ENCODE measurements at regions not wholly inside any gene's neighbourhood (a gene's known extent, or its start where the extent isn't known, plus 50 kb on each side); places are given as distances from the start of the nearest gene placed in this dataset.
A peak's percentile ranks its signal among the peaks of the same experiment; 100 is the strongest.
"Not testable (repeated sequence)": the region's sequence is repeated elsewhere in the genome, so short reads cannot be mapped to it uniquely, and the experiment has no call there.

DNA sequence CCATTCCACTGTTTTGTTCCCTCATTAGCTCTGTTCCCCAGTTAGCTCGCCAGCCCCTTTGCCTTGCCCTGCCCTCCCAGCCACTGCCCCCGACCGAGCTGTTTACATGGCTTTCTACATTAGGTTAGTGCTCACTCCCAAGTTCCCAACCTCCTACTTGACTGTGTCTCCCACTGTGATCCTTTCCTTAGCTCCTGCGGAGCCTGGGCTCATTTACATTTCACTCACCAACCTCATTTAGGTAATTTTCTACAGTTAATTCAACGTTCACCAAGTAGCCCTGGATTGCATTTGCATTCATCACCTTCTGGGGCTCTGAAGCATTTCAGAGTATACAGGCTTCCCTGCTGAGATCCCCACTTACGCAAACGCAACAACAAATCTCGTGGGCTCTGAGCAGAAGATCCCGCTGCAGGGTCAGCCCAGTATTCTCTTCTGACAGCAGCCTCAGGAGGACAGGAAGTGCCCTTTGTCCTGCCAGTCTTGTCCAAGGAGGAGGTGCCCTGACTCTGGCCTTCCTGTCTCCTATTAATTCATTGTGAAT is 325.8 kb upstream of the CCL2 start:
- WGBS (ENCODE audit: insufficient coverage): 37% methylated on average over 9 of the region's 9 CpGs
- no peaks in the 10 kb centered on the region for H3K9me3 ChIP-seq (ENCODE audit: control insufficient read depth, insufficient read depth, low read length)
- H3K36me3 ChIP-seq (ENCODE audit: control insufficient read depth, insufficient read depth, low read length): no peaks in the 10 kb centered on the region
- peak in 1 of 6 donors; percentile 84 for DNase-seq (ENCODE audit: low read depth in 4 of 6, low spot score in 6 of 6)
- H3K27ac ChIP-seq (ENCODE audit: low read depth, low read length): no peak overlapping the region
- H3K4me1 ChIP-seq (ENCODE audit: control insufficient read depth, insufficient read depth, low read length): peaks cover 33% of the 10 kb centered on the region
- H3K27me3 ChIP-seq (ENCODE audit: control insufficient read depth, insufficient read depth, low read length): no peaks in the 10 kb centered on the region
- no peak overlapping the region for H3K4me3 ChIP-seq (ENCODE audit: low read depth, low read length)

DNA sequence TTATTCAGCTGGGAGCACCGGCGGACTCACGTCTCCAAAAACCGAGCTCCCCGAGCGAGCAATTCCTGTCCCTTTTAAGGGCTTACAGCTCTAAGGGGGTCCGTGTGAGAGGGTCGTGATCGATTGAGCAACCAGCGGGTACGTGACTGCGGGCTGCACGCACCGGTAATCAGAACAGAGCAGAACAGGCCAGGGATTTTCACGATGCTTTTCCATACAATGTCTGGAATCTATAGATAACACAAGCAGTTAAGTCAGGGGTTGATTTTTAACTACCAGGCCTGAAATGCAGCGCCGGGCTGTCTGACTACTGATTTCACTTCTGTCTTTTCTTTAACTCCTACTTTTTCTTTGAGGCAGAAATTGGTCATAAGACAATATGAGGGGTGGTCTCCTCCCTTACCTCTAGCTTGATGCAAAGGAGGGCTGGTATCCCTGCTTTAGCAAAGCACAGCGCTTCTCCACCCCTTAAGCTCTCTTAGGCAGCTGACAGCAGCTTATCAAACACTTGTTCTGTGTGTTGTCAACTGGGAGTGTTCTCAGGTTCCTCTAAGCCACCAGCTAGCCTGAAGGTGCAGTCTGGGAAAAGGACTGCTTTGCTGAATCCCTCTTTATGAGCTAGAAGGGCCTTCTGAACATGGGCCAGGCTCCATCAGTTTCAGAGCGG is 323.8 kb upstream of the CCL2 start:
- 89% methylated on average over 12 of the region's 19 CpGs for WGBS (ENCODE audit: insufficient coverage)
- not testable (repeated sequence) for DNase-seq (ENCODE audit: low read depth in 4 of 6, low spot score in 6 of 6)

DNA sequence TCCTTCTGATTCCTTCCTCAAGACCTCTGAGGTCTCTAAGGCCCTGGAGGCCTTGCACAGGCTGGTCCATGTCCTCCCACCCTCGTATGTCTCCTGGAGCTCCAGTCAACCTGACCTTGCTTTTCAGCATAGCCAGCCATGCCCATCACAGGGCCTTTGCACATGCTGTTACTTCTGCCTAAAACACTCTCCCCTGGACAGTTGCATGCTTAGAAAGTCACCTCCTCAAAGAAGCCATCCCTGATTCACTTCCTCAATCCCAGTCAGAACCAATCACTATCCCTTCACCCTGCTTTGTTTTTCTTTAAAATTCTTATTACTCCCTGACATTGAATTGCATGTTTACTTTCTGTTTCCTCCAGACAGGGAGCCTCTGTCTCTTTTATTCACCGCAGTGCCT is 322.1 kb upstream of the CCL2 start:
- Histone ChIP-seq H3K9me3 (ENCODE audit: control insufficient read depth, insufficient read depth, low read length) (no peaks in the 10 kb centered on the region), H3K27ac (ENCODE audit: low read depth, low read length) (no peak overlapping the region), H3K4me1 (ENCODE audit: control insufficient read depth, insufficient read depth, low read length) (peaks cover 33% of the 10 kb centered on the region), H3K36me3 (ENCODE audit: control insufficient read depth, insufficient read depth, low read length) (no peaks in the 10 kb centered on the region), H3K4me3 (ENCODE audit: low read depth, low read length) (no peak overlapping the region), H3K27me3 (ENCODE audit: control insufficient read depth, insufficient read depth, low read length) (no peaks in the 10 kb centered on the region)
- 71% methylated on average over 2 of the region's 2 CpGs for WGBS (ENCODE audit: insufficient coverage)
- no peak for DNase-seq (ENCODE audit: low read depth in 4 of 6, low spot score in 6 of 6)

More for the DNA sequence above, 323.8 kb upstream of the CCL2 start:
- not testable (repeated sequence) for H3K9me3 ChIP-seq (ENCODE audit: control insufficient read depth, insufficient read depth, low read length); H3K27ac ChIP-seq (ENCODE audit: low read depth, low read length); H3K4me3 ChIP-seq (ENCODE audit: low read depth, low read length); H3K36me3 ChIP-seq (ENCODE audit: control insufficient read depth, insufficient read depth, low read length); H3K27me3 ChIP-seq (ENCODE audit: control insufficient read depth, insufficient read depth, low read length)
- H3K4me1 ChIP-seq (ENCODE audit: control insufficient read depth, insufficient read depth, low read length): peaks cover 33% of the 10 kb centered on the region

DNA sequence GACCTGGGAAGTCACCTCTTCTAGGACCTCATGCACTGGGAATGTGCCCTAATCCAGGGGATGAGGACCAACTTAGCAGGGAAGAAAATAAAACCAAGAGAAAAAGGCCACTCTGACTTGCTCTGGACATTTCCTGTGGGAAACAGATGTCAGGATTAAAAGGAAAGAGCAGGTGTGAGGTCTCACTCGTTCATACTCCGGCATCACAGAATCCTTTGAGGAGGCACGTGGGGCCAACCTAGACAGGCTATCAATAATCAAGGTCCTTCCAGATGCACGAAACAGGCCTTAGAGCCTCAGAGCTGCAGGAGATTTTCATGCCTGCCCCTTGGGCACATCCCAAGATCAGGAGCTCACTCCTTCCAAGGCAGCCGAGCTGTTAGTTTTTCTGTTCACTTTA is 321.5 kb upstream of the CCL2 start:
- Histone ChIP-seq H3K4me3 (ENCODE audit: low read depth, low read length) (no peak overlapping the region), H3K27ac (ENCODE audit: low read depth, low read length) (no peak overlapping the region), H3K9me3 (ENCODE audit: control insufficient read depth, insufficient read depth, low read length) (no peaks in the 10 kb centered on the region), H3K36me3 (ENCODE audit: control insufficient read depth, insufficient read depth, low read length) (no peaks in the 10 kb centered on the region), H3K4me1 (ENCODE audit: control insufficient read depth, insufficient read depth, low read length) (peaks cover 30% of the 10 kb centered on the region), H3K27me3 (ENCODE audit: control insufficient read depth, insufficient read depth, low read length) (no peaks in the 10 kb centered on the region)
- 58% methylated on average over 5 of the region's 5 CpGs for WGBS (ENCODE audit: insufficient coverage)
- no peak for DNase-seq (ENCODE audit: low read depth in 4 of 6, low spot score in 6 of 6)

DNA sequence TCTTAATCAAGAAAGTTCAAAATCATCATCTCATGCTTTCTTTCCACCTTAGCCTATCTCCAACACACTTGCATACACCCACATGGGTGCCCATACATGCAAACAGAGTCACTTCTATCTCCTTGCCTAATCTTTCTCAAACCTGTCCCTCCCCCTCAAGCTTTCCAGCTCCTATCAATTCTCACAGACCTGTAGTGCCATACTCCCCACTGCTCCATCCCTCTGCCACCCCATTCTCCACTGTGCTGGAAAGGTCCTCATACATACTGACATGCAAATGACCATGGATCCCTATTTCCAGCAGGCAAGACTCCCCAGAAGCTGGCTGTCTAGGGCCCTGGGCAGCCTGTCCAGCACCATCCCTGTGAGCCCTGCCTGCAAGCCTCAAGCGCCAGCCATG is 320.4 kb upstream of the CCL2 start:
- Histone ChIP-seq H3K4me1 (ENCODE audit: control insufficient read depth, insufficient read depth, low read length) (peaks cover 20% of the 10 kb centered on the region), H3K36me3 (ENCODE audit: control insufficient read depth, insufficient read depth, low read length) (no peaks in the 10 kb centered on the region), H3K27me3 (ENCODE audit: control insufficient read depth, insufficient read depth, low read length) (no peaks in the 10 kb centered on the region), H3K27ac (ENCODE audit: low read depth, low read length) (no peak overlapping the region), H3K9me3 (ENCODE audit: control insufficient read depth, insufficient read depth, low read length) (no peaks in the 10 kb centered on the region), H3K4me3 (ENCODE audit: low read depth, low read length) (no peak overlapping the region)
- 100% methylated on average over 1 of the region's 1 CpG for WGBS (ENCODE audit: insufficient coverage)
- no peak for DNase-seq (ENCODE audit: low read depth in 4 of 6, low spot score in 6 of 6)

DNA sequence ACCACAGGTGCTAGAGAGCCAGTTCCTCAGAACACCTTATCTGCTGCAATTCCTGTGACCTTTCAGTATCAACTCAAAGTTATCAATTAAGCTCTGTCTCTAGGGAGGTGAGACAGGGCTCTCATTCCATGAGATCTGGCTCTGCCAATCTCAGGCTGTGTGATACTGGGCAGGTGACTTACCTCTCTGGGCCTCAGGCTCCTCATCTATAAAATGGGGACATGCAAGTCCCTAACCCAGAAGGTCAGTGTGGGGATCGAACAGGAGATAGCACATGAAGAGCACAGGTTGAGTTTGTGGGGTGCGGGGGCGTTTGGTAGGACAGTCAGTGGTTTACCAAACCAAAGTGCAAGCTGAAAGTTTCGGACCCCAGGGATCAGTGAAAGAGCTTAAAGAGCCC is 319.3 kb upstream of the CCL2 start:
- no peak for DNase-seq (ENCODE audit: low read depth in 4 of 6, low spot score in 6 of 6)
- Histone ChIP-seq H3K4me3 (ENCODE audit: low read depth, low read length) (no peak overlapping the region), H3K36me3 (ENCODE audit: control insufficient read depth, insufficient read depth, low read length) (no peaks in the 10 kb centered on the region), H3K4me1 (ENCODE audit: control insufficient read depth, insufficient read depth, low read length) (peaks cover 17% of the 10 kb centered on the region), H3K27me3 (ENCODE audit: control insufficient read depth, insufficient read depth, low read length) (no peaks in the 10 kb centered on the region), H3K9me3 (ENCODE audit: control insufficient read depth, insufficient read depth, low read length) (no peaks in the 10 kb centered on the region), H3K27ac (ENCODE audit: low read depth, low read length) (no peak overlapping the region)
- 92% methylated on average over 4 of the region's 4 CpGs for WGBS (ENCODE audit: insufficient coverage)

DNA sequence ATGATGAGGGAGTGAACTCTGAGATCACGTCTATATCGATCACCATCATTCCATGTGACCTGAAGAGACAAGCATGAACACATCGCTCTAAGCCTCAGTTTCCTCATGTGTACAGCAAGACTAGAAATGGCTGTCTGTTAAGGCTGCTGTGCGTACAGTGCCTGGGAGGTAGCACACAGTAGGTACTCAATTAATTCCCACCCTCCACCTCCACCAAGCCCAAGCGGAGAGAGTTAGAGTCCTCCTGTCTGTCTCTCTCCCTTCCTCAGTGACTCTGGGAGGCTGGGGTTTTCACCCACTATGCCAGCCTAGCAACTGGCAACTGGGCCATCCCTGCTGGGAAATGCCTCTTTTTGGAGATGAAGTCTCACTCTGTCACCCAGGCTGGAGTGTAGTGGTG is 318.3 kb upstream of the CCL2 start:
- Histone ChIP-seq H3K27ac (ENCODE audit: low read depth, low read length) (no peak overlapping the region), H3K9me3 (ENCODE audit: control insufficient read depth, insufficient read depth, low read length) (no peaks in the 10 kb centered on the region), H3K36me3 (ENCODE audit: control insufficient read depth, insufficient read depth, low read length) (no peaks in the 10 kb centered on the region), H3K27me3 (ENCODE audit: control insufficient read depth, insufficient read depth, low read length) (no peaks in the 10 kb centered on the region), H3K4me1 (ENCODE audit: control insufficient read depth, insufficient read depth, low read length) (peaks cover 18% of the 10 kb centered on the region), H3K4me3 (ENCODE audit: low read depth, low read length) (no peak overlapping the region)
- 98% methylated on average over 5 of the region's 5 CpGs for WGBS (ENCODE audit: insufficient coverage)
- DNase-seq (ENCODE audit: low read depth in 4 of 6, low spot score in 6 of 6): no peak

DNA sequence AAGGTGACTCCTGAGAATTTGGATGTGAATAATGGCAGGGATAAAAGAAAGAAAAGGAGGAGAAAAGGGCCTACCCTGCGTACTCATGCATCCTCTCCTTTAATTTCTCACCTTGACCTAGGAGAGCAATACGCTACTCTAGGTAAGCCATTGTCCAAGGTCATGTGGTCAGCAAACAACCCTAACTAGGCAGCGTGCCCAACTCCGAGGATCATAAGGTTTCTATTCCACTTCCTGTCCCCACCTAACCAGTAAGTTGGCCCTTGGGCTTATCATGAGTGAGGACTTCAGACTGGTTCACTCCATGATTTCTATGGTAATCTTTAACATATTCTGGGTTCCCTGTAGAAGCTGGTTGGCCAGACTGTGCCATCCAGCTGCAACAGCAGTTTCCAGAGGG is 315.1 kb upstream of the CCL2 start:
- 85% methylated on average over 3 of the region's 4 CpGs for WGBS (ENCODE audit: insufficient coverage)
- Histone ChIP-seq H3K36me3 (ENCODE audit: control insufficient read depth, insufficient read depth, low read length) (no peaks in the 10 kb centered on the region), H3K4me3 (ENCODE audit: low read depth, low read length) (no peak overlapping the region), H3K27me3 (ENCODE audit: control insufficient read depth, insufficient read depth, low read length) (no peaks in the 10 kb centered on the region), H3K9me3 (ENCODE audit: control insufficient read depth, insufficient read depth, low read length) (no peaks in the 10 kb centered on the region), H3K4me1 (ENCODE audit: control insufficient read depth, insufficient read depth, low read length) (peaks cover 10% of the 10 kb centered on the region), H3K27ac (ENCODE audit: low read depth, low read length) (no peak overlapping the region)
- no peak for DNase-seq (ENCODE audit: low read depth in 4 of 6, low spot score in 6 of 6)

DNA sequence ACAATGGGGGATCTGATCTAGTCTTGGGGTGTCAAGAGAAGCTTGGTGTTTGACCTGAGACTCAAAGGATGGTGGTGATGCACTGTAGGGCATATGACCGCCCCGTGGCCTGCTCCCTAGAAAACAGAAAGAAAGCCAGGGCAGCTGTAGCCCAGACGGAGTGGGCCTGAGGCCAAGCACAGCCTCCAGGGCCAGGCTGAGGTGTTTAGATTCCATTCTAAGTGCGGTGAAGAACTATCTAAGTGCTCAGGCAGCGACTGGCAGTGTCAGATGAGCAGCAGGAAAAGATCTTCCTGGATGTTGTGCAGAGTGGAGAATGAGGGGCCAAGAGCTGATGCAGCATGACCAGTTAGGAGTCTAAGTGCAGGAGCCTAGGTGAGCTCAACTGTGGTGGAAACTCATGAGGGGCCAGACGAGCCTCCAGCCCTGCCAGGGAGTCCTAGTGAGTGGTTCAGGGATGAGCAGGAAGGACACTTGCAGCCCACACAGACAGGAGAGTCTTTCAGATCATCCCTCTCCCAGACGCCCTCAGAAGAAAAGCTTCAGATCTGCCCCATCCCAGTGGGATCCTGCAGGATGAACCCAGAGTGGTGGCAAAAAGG is 314.2 kb upstream of the CCL2 start:
- Histone ChIP-seq H3K36me3 (ENCODE audit: control insufficient read depth, insufficient read depth, low read length) (no peaks in the 10 kb centered on the region), H3K27me3 (ENCODE audit: control insufficient read depth, insufficient read depth, low read length) (no peaks in the 10 kb centered on the region), H3K4me3 (ENCODE audit: low read depth, low read length) (no peak overlapping the region), H3K27ac (ENCODE audit: low read depth, low read length) (no peak overlapping the region), H3K9me3 (ENCODE audit: control insufficient read depth, insufficient read depth, low read length) (no peaks in the 10 kb centered on the region), H3K4me1 (ENCODE audit: control insufficient read depth, insufficient read depth, low read length) (peaks cover 10% of the 10 kb centered on the region)
- 56% methylated on average over 6 of the region's 7 CpGs for WGBS (ENCODE audit: insufficient coverage)
- DNase-seq (ENCODE audit: low read depth in 4 of 6, low spot score in 6 of 6): no peak

DNA sequence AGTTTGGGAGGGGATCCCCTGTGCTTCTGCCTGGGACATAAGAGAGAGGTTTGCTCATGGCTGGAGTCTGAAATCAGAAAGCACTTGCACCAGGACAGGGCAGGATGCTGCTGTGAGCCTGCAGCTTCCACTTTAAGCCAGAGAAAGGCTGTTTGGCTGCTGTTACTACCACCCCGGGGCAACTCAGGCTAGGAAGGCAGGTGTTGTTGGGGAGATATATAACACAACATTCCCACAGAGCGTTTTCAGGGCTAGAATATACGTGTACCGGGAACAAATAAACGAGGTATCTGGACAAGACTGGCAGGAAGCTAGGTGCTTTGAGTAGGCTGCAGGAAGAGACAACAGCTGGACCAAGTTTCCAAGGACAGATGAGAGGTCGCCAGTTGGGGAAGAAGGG is 313.3 kb upstream of the CCL2 start:
- no peaks in the 10 kb centered on the region for H3K9me3 ChIP-seq (ENCODE audit: control insufficient read depth, insufficient read depth, low read length)
- no peak overlapping the region for H3K27ac ChIP-seq (ENCODE audit: low read depth, low read length)
- 87% methylated on average over 5 of the region's 6 CpGs for WGBS (ENCODE audit: insufficient coverage)
- H3K27me3 ChIP-seq (ENCODE audit: control insufficient read depth, insufficient read depth, low read length): no peaks in the 10 kb centered on the region
- H3K4me3 ChIP-seq (ENCODE audit: low read depth, low read length): no peak overlapping the region
- H3K4me1 ChIP-seq (ENCODE audit: control insufficient read depth, insufficient read depth, low read length): peaks cover 10% of the 10 kb centered on the region
- H3K36me3 ChIP-seq (ENCODE audit: control insufficient read depth, insufficient read depth, low read length): no peaks in the 10 kb centered on the region
- no peak for DNase-seq (ENCODE audit: low read depth in 4 of 6, low spot score in 6 of 6)
